GM18498 (cell line): ENCODE measurements at regions not wholly inside any gene's neighbourhood (a gene's known extent, or its start where the extent isn't known, plus 50 kb on each side); places are given as distances from the start of the nearest gene placed in this dataset.
A peak's percentile ranks its signal among the peaks of the same experiment; 100 is the strongest.
"Not testable (repeated sequence)": the region's sequence is repeated elsewhere in the genome, so short reads cannot be mapped to it uniquely, and the experiment has no call there.

Experiments
- ATAC-seq: cut with Tn5 transposase; IDR thresholded peaks from one replicate; pipeline ENCODE4 v1.9.1; 2021; ENCODE audit warnings: mild to moderate bottlenecking, moderate library complexity; ENCODE audit not compliant: unreplicated experiment

DNA sequence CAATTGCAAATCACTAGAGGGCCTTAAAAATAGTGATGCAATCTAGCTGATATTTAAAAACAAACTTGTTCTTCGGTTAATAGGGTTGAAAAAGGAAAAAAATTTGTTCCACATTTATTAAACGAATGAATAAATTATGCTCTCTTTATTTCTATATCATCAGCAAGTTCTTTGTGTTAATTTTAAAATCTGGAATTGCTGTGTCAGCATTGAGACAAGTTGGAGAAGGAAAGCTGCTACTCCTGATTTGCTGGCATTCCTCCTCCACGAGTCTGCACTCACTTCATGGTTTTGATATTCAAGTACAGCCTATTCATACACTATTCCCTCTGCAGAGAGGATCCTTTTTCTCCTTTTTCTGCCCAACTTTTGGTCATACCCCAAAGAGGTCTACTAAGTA lies 117.6 kb downstream of the MRPL39 start:
- ATAC-seq, result no peak

DNA sequence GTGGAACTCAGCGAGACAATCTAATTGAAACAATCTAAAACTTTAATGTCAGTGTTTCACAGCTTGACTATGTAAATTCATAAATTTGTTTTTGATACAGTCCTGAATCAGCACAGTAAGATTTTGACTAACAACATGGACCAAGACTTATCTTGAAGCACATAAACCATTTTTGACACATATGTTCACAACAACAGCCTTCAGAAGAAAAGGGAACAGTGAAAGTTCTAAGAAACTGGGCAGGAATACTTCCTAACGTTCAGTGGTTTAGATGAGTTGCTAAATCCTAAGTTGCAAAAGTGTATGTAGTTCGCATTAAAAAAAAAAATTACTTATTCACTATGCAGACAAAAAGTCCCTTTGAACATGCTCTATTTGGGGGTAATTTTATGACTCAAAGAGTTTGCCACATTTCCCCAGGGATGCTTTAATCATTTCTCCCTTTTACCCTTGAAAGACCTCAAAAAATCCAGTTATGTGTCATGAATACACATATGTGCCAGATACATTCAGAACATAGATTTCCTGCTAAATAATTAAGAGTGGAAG lies 120.2 kb downstream of the MRPL39 start:
- ATAC-seq, result peak; percentile 59

DNA sequence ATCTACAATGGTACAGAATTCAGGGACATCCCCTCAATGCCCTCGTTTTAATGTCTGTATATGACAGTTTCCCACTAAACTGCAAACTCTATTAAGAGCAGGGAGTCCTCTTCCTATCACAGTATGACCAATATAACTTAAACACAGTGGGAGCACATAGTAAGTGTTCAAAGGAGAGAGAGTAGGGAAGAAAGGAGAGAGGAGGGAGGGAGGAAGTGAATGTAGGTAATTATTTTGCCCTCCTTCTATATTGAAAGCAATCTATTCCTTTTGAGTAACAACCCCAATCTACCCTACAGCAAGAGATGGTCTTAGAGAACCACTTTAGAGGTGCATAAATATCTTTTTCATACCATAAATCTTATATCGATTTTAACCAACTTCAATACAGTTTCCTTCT lies 121.4 kb downstream of the MRPL39 start:
- ATAC-seq, result no peak

DNA sequence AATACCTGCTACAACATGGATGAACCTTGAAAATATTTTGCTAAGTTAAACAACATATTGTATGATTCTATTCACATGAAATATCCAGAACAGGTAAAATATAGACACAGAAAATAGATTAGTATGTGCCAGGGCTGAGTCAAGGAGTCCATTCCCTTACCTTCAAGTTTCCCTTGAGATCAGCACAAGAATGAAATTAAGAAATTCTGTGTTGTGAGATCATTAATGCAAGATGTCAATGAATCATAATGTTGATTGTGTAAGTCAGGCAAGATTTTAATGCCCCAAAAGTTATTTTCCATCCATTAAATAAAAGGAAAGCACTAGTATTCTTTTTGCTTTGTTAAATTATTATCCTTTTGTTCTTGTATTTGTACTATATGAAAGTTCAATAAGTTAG lies 139.4 kb downstream of the MRPL39 start:
- ATAC-seq, result no peak

DNA sequence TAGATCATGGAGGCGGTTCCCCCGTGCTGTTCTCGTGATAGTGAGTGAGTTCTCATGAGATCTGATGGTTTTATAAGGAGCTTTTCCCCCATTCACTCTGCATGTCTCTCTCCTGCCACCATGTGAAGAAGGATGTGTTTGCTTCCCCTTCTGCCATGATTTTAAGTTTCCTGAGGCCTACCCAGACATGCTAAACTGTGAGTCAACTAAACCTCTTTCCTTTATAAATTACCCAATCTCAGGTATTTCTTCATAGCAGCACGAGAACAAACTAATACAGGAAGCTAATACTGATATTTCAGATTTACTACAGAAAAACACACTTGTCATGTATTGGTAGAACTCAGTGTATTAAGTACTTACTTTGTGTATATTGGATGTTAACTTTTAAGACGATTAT lies 140.2 kb downstream of the MRPL39 start:
- not testable (repeated sequence) for ATAC-seq

DNA sequence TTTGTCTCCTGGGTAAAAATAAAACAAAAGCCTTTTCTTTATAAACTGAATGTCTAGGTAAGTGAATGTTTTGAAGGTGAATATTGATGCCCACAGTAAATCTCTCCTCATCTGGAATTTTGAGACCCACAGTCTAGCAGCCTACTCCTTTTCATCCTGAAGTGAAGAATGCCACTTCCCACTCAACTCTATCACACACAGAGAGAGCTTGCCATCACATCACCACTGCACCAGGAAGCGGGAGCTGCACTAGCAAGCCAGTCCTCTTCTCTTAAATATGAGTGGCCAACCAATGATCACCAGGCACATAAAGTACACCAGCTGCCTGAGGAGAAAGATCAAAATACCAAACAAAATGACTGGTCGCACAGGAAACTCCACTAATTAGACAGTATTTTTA lies 140.8 kb downstream of the MRPL39 start:
- no peak for ATAC-seq

DNA sequence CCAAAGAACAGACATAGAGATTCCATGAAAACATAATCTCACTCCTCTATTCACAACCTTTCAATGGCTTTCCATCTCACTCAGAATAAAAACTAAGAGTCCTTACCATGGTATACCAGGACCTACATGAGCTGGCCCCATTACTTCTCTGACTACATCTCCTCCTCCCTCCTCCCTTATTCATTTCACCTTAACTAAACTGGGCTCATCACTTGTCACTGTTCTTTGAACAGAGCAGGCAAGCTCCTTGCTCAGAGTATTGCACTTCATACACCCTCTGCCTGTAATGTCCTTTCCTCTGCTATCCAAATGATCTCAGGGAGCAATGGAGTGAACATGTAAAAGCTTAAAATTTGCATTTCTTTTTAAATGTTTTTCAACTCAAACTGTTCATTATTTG lies 142.0 kb downstream of the MRPL39 start:
- no peak for ATAC-seq

DNA sequence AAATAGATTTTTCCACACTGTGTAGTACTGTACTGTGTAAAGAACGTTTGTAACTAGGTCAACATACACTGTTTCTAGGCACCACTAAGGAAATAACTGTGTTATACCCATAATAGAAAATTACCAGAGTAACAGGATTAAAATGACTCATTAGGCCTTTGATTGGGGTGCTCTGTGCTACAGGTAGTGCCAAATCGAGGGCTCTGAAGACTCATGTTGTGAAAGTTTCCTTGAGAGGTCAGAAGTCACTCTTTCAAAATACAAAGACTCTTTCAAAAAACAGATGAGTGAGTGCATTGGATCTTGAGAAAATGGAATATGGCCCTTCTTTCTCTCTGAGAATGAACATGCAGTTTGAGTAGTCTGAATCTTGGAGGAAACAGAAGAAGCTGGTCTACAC lies 143.0 kb downstream of the MRPL39 start:
- ATAC-seq, result peak; percentile 61

DNA sequence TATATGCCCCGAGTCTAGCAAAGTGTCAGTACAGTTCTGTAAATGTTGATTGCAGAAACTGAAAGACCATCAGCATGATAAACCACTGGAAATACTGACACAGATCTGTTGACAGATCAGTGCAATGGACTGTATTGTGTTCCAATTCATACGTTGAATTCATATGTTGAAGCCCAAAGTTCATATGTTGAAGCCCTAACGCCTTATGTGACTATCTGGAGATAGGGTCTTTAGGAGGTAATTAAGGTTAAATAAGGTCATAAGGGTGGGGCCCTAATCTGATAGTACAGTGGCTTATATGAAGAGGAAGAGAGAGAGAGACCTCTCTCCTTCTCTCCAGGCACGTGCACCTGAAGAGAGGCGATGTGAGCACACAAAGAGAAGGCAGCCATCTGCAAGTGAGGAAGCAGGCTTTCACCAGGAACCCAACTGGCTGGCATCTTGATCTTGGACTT lies 144.7 kb downstream of the MRPL39 start:
- ATAC-seq, result peak; percentile 66

DNA sequence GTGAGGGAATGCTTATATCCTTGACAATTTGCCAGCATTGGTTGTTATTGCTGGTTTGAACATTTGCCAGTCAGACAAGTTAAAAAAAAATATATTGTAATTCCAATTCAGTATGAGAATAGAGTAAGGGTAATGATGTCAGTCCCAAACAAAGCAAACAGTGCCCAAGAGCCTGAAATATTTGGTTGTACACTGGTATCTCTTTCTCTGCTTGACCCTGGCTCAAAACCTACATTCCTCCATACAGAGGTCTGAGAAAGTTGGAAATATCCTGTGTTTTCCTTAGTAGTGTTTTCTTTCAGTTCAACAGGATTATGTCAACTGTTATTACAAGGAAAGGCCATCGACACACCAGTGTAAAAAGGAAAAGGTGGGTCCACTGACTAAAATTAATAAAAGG lies 145.6 kb downstream of the MRPL39 start:
- no peak for ATAC-seq

DNA sequence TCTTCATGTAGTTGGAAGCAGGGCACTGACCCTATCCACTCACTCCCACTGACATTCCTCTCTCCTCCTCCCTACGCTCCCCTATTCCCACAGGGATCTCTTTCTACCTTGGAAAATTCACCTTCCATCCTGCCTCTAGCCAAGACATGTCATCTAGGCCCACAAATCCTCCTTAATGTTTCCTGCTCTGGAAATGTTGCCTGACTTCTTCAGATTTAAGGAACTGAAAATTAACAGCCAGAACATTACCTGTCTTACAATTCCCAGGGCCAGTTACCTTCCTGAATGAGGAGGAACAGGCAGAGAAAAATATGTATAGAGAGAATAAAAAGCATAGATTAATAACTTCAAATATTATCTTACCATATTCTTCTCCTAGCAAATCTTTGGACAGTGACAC lies 147.3 kb downstream of the MRPL39 start:
- no peak for ATAC-seq

DNA sequence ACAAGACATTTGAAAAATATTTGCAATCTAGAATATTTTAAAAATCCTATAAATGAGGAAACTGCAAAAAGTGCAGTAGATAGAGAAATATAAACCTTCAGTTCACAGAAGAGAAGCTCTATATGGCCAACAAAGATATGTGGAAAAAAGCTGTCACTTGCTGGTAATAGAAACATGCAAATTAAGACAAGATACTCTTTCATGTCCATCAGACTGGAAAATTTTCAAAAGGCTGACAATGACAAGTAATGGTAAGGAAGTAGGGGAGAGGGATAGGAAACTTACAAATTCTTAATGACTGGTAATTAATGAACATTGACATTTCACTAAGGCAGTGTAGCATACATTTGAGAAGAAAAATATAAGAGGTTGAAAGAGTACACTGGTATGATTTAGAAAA lies 147.9 kb downstream of the MRPL39 start:
- ATAC-seq, result no peak

DNA sequence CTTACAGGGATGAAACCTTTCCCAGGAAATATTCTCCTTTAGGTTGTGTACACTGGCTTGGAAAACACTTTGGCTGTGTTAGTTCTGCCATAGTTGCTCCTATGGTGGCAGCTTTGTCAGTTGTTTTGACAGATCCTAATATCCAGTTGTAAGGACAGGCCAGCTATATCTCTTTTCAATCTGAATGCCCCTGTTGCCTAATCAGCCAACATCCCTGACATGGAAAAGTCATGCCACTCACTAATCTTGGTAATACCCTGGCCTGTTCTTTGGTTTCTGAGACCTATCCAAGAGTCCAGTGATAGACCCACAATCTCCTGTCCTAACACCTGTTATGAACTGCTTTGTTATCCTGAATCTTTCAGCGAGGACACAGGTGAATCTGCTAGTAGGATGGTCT lies 148.8 kb downstream of the MRPL39 start:
- ATAC-seq, result no peak

DNA sequence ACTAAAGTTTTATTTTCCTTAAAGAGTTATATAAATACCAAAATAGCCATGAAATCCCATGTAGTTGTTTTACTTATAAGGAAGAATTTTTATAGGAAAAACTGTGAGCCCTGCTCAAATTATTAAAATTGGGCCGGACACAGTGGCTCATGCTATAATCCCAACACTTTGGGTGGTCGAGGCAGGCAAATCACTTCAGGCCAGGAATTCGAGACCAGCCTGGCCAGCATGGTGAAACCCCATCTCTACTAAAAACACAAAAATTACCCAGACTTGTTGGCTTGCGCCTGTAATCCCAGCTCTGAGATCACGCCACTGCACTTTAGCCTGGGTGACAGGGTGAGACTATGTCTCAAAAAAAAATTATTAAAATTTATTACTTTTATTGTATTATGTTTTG lies 149.3 kb downstream of the MRPL39 start:
- no peak for ATAC-seq

DNA sequence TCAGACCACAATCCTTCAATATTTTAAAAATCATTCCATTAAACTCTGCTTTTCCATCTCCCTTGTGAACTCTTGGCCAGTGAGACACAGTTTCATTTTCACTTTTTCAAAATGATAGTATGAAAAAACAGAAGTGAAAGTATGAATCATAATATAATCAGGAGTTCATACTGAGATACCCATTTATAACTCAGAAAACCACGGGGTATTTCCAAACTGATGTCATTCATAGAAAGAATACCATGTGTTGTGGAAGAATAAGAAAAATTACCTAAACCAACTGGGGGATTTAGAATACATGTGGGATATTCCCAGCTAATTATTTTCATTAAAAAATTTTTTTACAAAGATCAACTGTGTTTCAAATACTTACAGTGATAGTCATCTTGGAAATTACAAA lies 149.9 kb downstream of the MRPL39 start:
- peak; percentile 53 for ATAC-seq

DNA sequence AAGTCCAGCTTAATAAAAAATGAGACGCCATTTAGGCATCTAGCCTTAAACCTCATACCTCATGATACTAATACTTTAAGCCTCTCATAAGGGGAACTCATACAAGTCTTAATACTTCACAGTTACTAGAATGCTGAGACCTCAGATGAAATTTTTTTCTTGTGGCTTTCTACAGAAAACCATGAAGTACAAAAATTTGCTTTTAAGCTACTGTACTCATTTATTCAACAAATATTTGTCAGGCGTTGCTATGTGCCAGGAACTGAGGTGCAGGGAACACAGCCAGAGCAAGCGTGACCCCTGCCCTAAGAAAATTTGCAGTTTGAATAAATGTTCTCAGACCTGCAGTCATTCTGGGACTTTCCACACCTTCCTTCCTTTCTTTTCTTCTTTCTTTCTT lies 150.6 kb downstream of the MRPL39 start:
- ATAC-seq, result peak; percentile 52

DNA sequence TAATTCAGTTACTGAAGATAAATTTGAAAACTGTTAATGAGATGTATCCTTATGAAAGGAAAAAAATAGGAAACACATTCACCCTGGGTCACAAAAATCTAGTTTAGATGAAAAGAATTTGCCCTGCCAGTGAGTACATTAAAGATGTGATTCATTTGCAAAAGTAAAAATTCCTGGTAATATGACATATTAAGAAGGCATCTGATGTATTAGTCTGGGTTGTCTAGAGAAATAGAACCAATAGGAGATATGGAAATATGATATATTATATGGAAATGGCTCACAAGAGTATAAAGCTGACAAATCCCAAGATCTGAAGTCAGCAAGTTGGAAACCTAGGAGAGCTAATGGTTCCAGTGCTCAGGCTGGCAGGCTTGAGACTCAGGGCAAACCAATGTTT lies 153.8 kb downstream of the MRPL39 start:
- no peak for ATAC-seq

DNA sequence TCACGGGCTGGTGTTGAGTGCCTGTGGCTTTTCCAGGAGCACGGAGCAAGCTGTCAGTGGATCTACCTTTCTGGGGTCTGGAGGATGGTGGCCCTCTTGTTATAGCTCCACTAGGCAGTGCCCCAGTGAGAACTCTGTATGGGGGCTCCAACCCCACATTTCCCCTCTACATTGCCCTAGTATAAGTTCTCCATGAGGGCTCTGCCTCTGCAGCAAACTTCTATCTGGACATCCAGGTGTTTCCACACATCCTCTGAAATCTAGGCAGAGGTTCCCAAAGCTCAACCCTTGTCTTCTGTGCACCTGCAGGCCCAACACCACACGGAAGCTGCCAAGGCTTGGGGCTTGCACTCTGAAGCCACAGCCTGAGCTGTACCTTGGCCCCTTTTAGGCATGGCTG lies 157.3 kb downstream of the MRPL39 start:
- no peak for ATAC-seq

DNA sequence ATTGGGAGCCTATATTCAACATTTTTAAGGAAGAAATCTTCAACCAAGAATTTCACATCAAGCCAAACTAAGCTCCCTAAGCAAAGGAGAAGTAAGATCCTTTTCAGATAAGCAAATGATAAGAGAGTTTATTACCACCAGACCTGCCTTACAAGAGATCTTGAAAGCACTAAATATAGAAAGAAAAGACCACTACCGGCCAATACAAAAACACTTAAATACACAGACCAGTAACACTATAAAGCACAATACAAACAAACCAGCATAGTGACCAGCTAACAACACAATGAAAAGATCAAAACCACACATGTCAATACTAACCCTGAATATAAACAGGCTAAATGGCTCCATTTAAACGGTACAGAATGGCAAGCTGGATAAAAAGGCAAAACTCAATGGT lies 165.4 kb downstream of the MRPL39 start:
- no peak for ATAC-seq

DNA sequence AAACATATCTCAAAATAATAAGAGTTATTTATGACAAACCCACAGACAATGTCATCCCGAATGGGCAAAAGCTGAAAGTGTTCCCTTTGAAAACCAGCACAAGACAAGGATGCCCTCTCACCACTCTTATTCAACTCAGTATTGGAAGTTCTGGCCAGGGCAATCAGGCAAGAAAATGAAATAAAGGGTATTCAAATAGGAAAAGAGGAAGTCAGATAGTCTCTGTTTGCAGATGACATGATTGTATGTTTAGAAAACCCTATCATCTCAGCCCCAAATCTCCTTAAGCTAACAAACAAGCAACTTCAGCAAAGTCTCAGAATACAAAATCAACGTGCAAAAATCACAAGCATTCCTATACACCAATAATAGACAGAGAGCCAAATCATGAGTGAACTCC lies 169.8 kb downstream of the MRPL39 start:
- not testable (repeated sequence) for ATAC-seq

DNA sequence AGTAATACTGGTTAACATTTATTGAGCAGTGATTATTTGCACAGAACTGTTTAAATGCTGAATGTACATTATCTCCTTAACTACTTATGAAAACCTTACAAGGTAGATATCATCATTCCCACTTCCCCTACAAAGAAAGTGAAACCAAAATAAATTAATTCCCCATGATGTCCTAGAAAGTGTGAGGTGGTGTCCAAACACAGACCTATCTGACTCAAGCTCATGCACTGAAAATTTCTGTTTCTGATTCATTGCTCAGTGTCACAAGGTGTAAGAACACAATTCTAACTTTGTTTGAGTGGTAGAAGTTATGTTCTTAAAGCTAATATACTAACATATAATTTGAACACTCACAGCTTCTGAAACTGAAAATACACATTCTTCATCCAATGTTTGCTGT lies 178.7 kb downstream of the MRPL39 start:
- ATAC-seq, result peak; percentile 56

DNA sequence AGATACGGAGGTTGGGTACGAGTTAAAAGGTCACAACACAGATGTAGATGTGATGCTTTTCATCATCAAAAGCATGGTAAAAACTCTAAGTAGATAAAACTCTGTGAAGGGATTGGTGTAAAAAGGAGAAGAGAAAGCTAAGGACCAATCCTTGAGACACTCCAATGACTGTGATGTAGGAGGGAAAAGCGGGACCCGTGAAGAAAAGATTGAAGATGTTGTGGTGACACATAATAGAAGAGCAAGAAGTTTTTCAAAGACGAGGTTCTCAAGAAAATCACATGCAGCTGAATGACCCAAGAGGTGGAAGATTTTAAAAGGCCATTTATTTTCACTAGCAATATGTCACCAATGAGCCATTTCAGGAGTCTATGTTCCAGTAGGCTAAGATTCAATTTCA lies 179.5 kb downstream of the MRPL39 start:
- no peak for ATAC-seq

DNA sequence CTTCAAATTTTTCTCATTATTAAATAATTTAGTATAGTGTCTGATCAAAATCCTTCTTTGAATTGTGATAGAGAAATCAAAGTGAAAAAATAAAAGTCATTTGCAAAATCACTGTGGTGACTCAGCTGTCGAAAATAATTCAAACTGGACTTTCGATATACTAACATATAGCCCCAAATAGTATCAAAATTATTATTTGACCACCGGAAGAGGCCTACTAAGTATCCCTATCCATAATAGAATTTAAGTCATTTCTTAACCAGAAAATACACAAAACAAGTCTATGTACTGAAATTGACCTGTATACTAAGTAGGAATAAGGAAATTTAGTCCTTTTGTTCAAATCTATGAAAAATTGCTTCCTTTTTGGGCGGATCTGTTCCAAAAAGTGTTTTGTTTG lies 180.7 kb downstream of the MRPL39 start:
- ATAC-seq, result no peak

DNA sequence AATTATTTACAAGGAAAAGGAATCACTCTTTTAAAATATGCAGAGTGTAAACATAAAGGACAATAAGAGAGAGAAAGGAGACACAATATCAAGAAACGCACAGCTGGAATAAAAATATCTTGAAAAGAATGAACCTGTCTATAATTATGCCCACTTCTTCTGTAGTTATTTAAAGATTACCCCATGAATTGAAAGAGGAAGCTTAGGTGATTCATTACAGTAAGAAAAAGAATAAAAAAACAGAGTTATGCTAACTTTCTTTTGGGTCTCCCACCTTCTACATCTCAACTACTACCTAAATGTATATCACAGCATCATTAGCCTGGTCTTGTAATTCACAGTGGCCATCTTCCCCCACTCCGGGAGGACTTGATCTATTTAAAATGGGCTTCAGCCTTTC lies 182.1 kb downstream of the MRPL39 start:
- ATAC-seq, result no peak
